ENCODE measurements at regions not wholly inside any gene's neighbourhood (a gene's known extent, or its start where the extent isn't known, plus 50 kb on each side); places are given as distances from the start of the nearest gene placed in this dataset.
A peak's percentile ranks its signal among the peaks of the same experiment; 100 is the strongest.

- TF ChIP-seq CTCF (IDR thresholded peaks at IDR 0.05): no peak
- H3K36me3 ChIP-seq: no peaks in the 10 kb centered on the region
These were observed 133.6 kb upstream of the FAM9C start for GRCh38 chrX:13177921-13178566.

GRCh38 chrX:13175056-13175455, 130.6 kb upstream of the FAM9C start:
- no peak for DNase-seq (ENCODE audit: low spot score)
- no peaks in the 10 kb centered on the region for H3K9me3 ChIP-seq
- no peaks in the 10 kb centered on the region for H3K4me1 ChIP-seq
- no peak overlapping the region for H3K4me3 ChIP-seq
- TF ChIP-seq CTCF (IDR thresholded peaks at IDR 0.05): no peak
- H3K36me3 ChIP-seq: no peaks in the 10 kb centered on the region
- no peaks in the 10 kb centered on the region for H3K27me3 ChIP-seq
- H3K27ac ChIP-seq: no peak overlapping the region

More at GRCh38 chrX:13177921-13178566, 133.6 kb upstream of the FAM9C start:
- no peak for DNase-seq (ENCODE audit: low spot score)
- Histone ChIP-seq H3K4me3 (no peak overlapping the region), H3K9me3 (no peaks in the 10 kb centered on the region), H3K4me1 (no peaks in the 10 kb centered on the region), H3K27ac (no peak overlapping the region), H3K27me3 (no peaks in the 10 kb centered on the region)

- TF ChIP-seq CTCF (IDR thresholded peaks at IDR 0.05): no peak
- H3K36me3 ChIP-seq: no peaks in the 10 kb centered on the region
- no peak overlapping the region for H3K4me3 ChIP-seq
- no peaks in the 10 kb centered on the region for H3K9me3 ChIP-seq
- no peak overlapping the region for H3K27ac ChIP-seq
- peaks cover 0 to 11% of the 10 kb centered on the region in 2 donors for H3K4me1 ChIP-seq
- DNase-seq (ENCODE audit: low spot score): no peak
- H3K27me3 ChIP-seq: no peaks in the 10 kb centered on the region
These were observed 126.6 kb upstream of the FAM9C start for GRCh38 chrX:13170966-13171558.

- H3K4me3 ChIP-seq: no peak overlapping the region
- peaks cover 0 to 11% of the 10 kb centered on the region in 2 donors for H3K4me1 ChIP-seq
- no peaks in the 10 kb centered on the region for H3K27me3 ChIP-seq
- H3K27ac ChIP-seq: no peak overlapping the region
- DNase-seq (ENCODE audit: low spot score): no peak
- H3K9me3 ChIP-seq: no peaks in the 10 kb centered on the region
- no peaks in the 10 kb centered on the region for H3K36me3 ChIP-seq
- TF ChIP-seq CTCF (IDR thresholded peaks at IDR 0.05): no peak
These were observed 125.3 kb upstream of the FAM9C start for GRCh38 chrX:13169684-13170083.

- H3K27me3 ChIP-seq: no peaks in the 10 kb centered on the region
- no peak for TF ChIP-seq CTCF (IDR thresholded peaks at IDR 0.05)
- H3K4me1 ChIP-seq: peaks cover 0 to 11% of the 10 kb centered on the region in 2 donors
- no peaks in the 10 kb centered on the region for H3K9me3 ChIP-seq
- no peak overlapping the region for H3K4me3 ChIP-seq
- H3K36me3 ChIP-seq: no peaks in the 10 kb centered on the region
- H3K27ac ChIP-seq: peak overlapping the region; percentile 47 to 78
- DNase-seq (ENCODE audit: low spot score): no peak
These were observed 123.8 kb upstream of the FAM9C start for GRCh38 chrX:13168269-13168668.
